Mesothelial cell of epicardium (in vitro differentiated cells): ENCODE measurements at regions not wholly inside any gene's neighbourhood (a gene's known extent, or its start where the extent isn't known, plus 50 kb on each side); places are given as distances from the start of the nearest gene placed in this dataset.
"Not testable (repeated sequence)": the region's sequence is repeated elsewhere in the genome, so short reads cannot be mapped to it uniquely, and the experiment has no call there.

Source experiments
- DNase-seq, 2 experiments: peaks; one replicate each; pipeline ENCODE4 v3.0.0; 2021; ENCODE audit warnings: low spot score in 2 of 2; ENCODE audit not compliant: unreplicated experiment in 2 of 2
- H3K27ac Mint-ChIP-seq: 2 replicates; pipeline ENCODE4 v1.8.0; 2021; ENCODE audit warnings: mixed read lengths
- H3K27me3 Mint-ChIP-seq: 2 replicates; pipeline ENCODE4 v1.8.0; 2021; ENCODE audit warnings: low read depth, mixed read lengths
- H3K36me3 Mint-ChIP-seq: 2 replicates; pipeline ENCODE4 v1.8.0; 2021; ENCODE audit warnings: mixed read lengths
- H3K4me1 Mint-ChIP-seq: 2 replicates; pipeline ENCODE4 v1.8.0; 2021; ENCODE audit warnings: mixed read lengths
- H3K4me3 Mint-ChIP-seq: 2 replicates; pipeline ENCODE4 v1.8.0; 2021; ENCODE audit warnings: mild to moderate bottlenecking, moderate library complexity, mixed read lengths
- H3K9me3 Mint-ChIP-seq: 2 replicates; pipeline ENCODE4 v1.8.0; 2021; ENCODE audit warnings: mixed read lengths
- CTCF ChIP-seq: fragments of 200-600 bp; sonication (generic); IDR thresholded peaks from one replicate; pipeline ENCODE4 v1.5.0; 2021; ENCODE audit warnings: antibody characterized with exemption; ENCODE audit not compliant: unreplicated experiment

GRCh38 chr20:48444249-48444648, 383.6 kb downstream of the PREX1 start:
- Mint-ChIP-seq H3K4me1 (no peaks in the 10 kb centered on the region), H3K27me3 (peaks cover 3% of the 10 kb centered on the region), H3K36me3 (peaks cover 11% of the 10 kb centered on the region), H3K27ac (no peak overlapping the region), H3K9me3 (peaks cover 22% of the 10 kb centered on the region), H3K4me3 (no peak overlapping the region)
- DNase-seq, result no peak
- TF ChIP-seq CTCF, result no peak

- DNase-seq, result no peak
- no peak overlapping the region for H3K27ac Mint-ChIP-seq
- H3K4me1 Mint-ChIP-seq, result peaks cover 2% of the 10 kb centered on the region
- no peak for TF ChIP-seq CTCF
- H3K27me3 Mint-ChIP-seq, result peaks cover 7% of the 10 kb centered on the region
- no peak overlapping the region for H3K4me3 Mint-ChIP-seq
- peaks cover 13% of the 10 kb centered on the region for H3K36me3 Mint-ChIP-seq
- H3K9me3 Mint-ChIP-seq, result peaks cover 31% of the 10 kb centered on the region
These were observed 386.9 kb downstream of the PREX1 start for GRCh38 chr20:48440916-48441315.

- H3K9me3 Mint-ChIP-seq, result peaks cover 26% of the 10 kb centered on the region
- H3K4me3 Mint-ChIP-seq, H3K36me3 Mint-ChIP-seq, H3K4me1 Mint-ChIP-seq, H3K27ac Mint-ChIP-seq, DNase-seq, H3K27me3 Mint-ChIP-seq: not testable (repeated sequence)
These were observed 387.5 kb downstream of the PREX1 start for GRCh38 chr20:48440261-48440660.

GRCh38 chr20:48437146-48437545, 390.7 kb downstream of the PREX1 start:
- Mint-ChIP-seq H3K4me3 (no peak overlapping the region), H3K27me3 (peaks cover 7% of the 10 kb centered on the region)

GRCh38 chr20:48436609-48437008, 391.2 kb downstream of the PREX1 start:
- not testable (repeated sequence) for H3K36me3 Mint-ChIP-seq, H3K9me3 Mint-ChIP-seq
- peaks cover 11% of the 10 kb centered on the region for H3K4me1 Mint-ChIP-seq

More at GRCh38 chr20:48437146-48437545, 390.7 kb downstream of the PREX1 start:
- peaks cover 2% of the 10 kb centered on the region for H3K36me3 Mint-ChIP-seq
- H3K9me3 Mint-ChIP-seq, result peaks cover 9% of the 10 kb centered on the region
- no peak overlapping the region for H3K27ac Mint-ChIP-seq
- peaks cover 7% of the 10 kb centered on the region for H3K4me1 Mint-ChIP-seq
- no peak for DNase-seq
- no peak for TF ChIP-seq CTCF

GRCh38 chr20:48433178-48433577, 394.6 kb downstream of the PREX1 start:
- Mint-ChIP-seq H3K4me3 (no peak overlapping the region), H3K4me1 (peaks cover 13% of the 10 kb centered on the region), H3K9me3 (peaks cover 2% of the 10 kb centered on the region), H3K36me3 (no peaks in the 10 kb centered on the region), H3K27ac (no peak overlapping the region), H3K27me3 (no peaks in the 10 kb centered on the region)
- no peak for DNase-seq
- TF ChIP-seq CTCF, result no peak

More at GRCh38 chr20:48436609-48437008, 391.2 kb downstream of the PREX1 start:
- not testable (repeated sequence) for DNase-seq, H3K4me3 Mint-ChIP-seq, H3K27me3 Mint-ChIP-seq, H3K27ac Mint-ChIP-seq

- Mint-ChIP-seq H3K9me3 (no peaks in the 10 kb centered on the region), H3K27me3 (no peaks in the 10 kb centered on the region), H3K4me3 (no peak overlapping the region), H3K27ac (no peak overlapping the region), H3K36me3 (no peaks in the 10 kb centered on the region), H3K4me1 (peaks cover 13% of the 10 kb centered on the region)
- no peak for TF ChIP-seq CTCF
- DNase-seq, result no peak
These were observed 395.3 kb downstream of the PREX1 start for GRCh38 chr20:48432494-48432832.
